HCT116 (cell line): ENCODE measurements at regions not wholly inside any gene's neighbourhood (a gene's known extent, or its start where the extent isn't known, plus 50 kb on each side); places are given as distances from the start of the nearest gene placed in this dataset.

Experiments
- ATAC-seq: fragments of 200-7000 bp; cut with Tn5 transposase; 2 replicates; pipeline ENCODE4 v1.9.1; 2020; ENCODE audit warnings: mild to moderate bottlenecking, moderate library complexity
- BruUV-seq: library from RNA; stranded (reverse); fragments of 400-500 nt; replicated peaks from 2 replicates; lab custom pipeline; 2021; lab: Mats Ljungman, UMichigan
- CTCF ChIA-PET: fragments of 300-600 bp; sonication (Branson Sonifier 250); formaldehyde crosslinking; loops from one replicate; lab custom pipeline; 2021; ENCODE audit warnings: antibody characterized with exemption; lab: Charles Lee
- POLR2A ChIA-PET: fragments of 300-600, 350-600 bp; sonication (Branson Sonifier 250); formaldehyde crosslinking; loops from one replicate; lab custom pipeline; 2021; ENCODE audit warnings: antibody characterized with exemption; lab: Charles Lee
- RAD21 ChIA-PET, 2 experiments: fragments of 300-600 bp; sonication (Branson Sonifier 250); formaldehyde crosslinking; loops; one replicate each; lab custom pipeline; 2023; ENCODE audit warnings: low total read pairs in 2 of 2; ENCODE audit not compliant: uncharacterized antibody in 2 of 2, unreplicated experiment in 2 of 2, low non-redundant PET in 1 of 2; lab: Charles Lee
- DNase-seq: peaks from one replicate; pipeline ENCODE4 v3.0.0-alpha.2; 2010; ENCODE audit warnings: low read depth, low spot score
- H2AFZ ChIP-seq: fragments of 200-600 bp; shearing (Covaris generic), sonication (generic); 2 replicates; pipeline ENCODE4 v1.6.1; 2017; ENCODE audit warnings: low read depth, mixed run types, mixed read lengths, antibody characterized with exemption, low read length; ENCODE audit not compliant: poor library complexity, severe bottlenecking
- H3K27ac ChIP-seq: 2 replicates; pipeline ENCODE4 v1.5.1; 2012; ENCODE audit warnings: low read depth, low read length
- H3K27me3 ChIP-seq: fragments of 200-600 bp; sonication (generic); 2 replicates; pipeline ENCODE4 v1.6.1; 2016; ENCODE audit warnings: mixed run types, low read length, mixed read lengths; ENCODE audit not compliant: insufficient read depth
- H3K36me3 ChIP-seq, 2 experiments: fragments of 200-500 bp in 1 of 2; fragments of 200-600 bp in 1 of 2; sonication (Bioruptor generic) in 1 of 2; sonication (generic) in 1 of 2; 2 replicates each; pipeline versions ENCODE4 v1.5.1 to v1.6.1; 2014 to 2016; ENCODE audit warnings: low read length in 2 of 2, inconsistent platforms in 1 of 2, mixed read lengths in 1 of 2, mixed run types in 1 of 2; ENCODE audit not compliant: insufficient read depth in 2 of 2, control insufficient read depth in 1 of 2
- H3K4me1 ChIP-seq, 2 experiments: fragments of 200-600 bp in 1 of 2; sonication (generic) in 1 of 2; 2 replicates each; pipeline versions ENCODE4 v1.5.1 to v1.6.1; 2012 to 2017; ENCODE audit warnings: low read length in 2 of 2, inconsistent platforms in 1 of 2, mild to moderate bottlenecking in 1 of 2, mixed read lengths in 1 of 2, mixed run types in 1 of 2, moderate library complexity in 1 of 2; ENCODE audit not compliant: insufficient read depth in 2 of 2, control insufficient read depth in 1 of 2
- H3K4me2 ChIP-seq: fragments of 200-600 bp; sonication (generic); 2 replicates; pipeline ENCODE4 v1.6.1; 2017; ENCODE audit warnings: mixed run types, low read length, mixed read lengths
- H3K4me3 ChIP-seq, 2 experiments: fragments of 200-600 bp in 1 of 2; sonication (generic) in 1 of 2; replicated peaks in 1 of 2; 2 replicates each; pipeline ENCODE4 v1.5.1; 2011 to 2016; ENCODE audit warnings: low read length in 2 of 2, control low read depth in 1 of 2, low read depth in 1 of 2, mild to moderate bottlenecking in 1 of 2, mixed read lengths in 1 of 2, mixed run types in 1 of 2
- H3K79me2 ChIP-seq: fragments of 200-600 bp; sonication (generic); 2 replicates; pipeline ENCODE4 v1.6.1; 2017; ENCODE audit warnings: mild to moderate bottlenecking, mixed run types, low read length, moderate library complexity, mixed read lengths; ENCODE audit not compliant: insufficient read depth
- H3K9ac ChIP-seq: fragments of 200-600 bp; sonication (generic); 2 replicates; pipeline ENCODE4 v1.6.1; 2016; ENCODE audit warnings: low read length, mixed read lengths
- H3K9me2 ChIP-seq: fragments of 200-600 bp; sonication (generic), shearing (Covaris generic); 2 replicates; pipeline ENCODE4 v1.6.1; 2017; ENCODE audit warnings: mixed run types, mild to moderate bottlenecking, moderate library complexity; ENCODE audit not compliant: insufficient read depth
- H3K9me3 ChIP-seq, 2 experiments: fragments of 200-500 bp in 1 of 2; fragments of 200-600 bp in 1 of 2; sonication (Bioruptor generic) in 1 of 2; sonication (generic) in 1 of 2; 2 replicates each; pipeline ENCODE4 v1.6.1; 2014 to 2017; ENCODE audit warnings: low read length in 2 of 2, mixed read lengths in 2 of 2, inconsistent platforms in 1 of 2, low read depth in 1 of 2, mild to moderate bottlenecking in 1 of 2, mixed run types in 1 of 2, moderate library complexity in 1 of 2; ENCODE audit not compliant: control insufficient read depth in 1 of 2, insufficient read depth in 1 of 2
- H4K20me1 ChIP-seq: fragments of 200-600 bp; sonication (generic), shearing (Covaris generic); 2 replicates; pipeline ENCODE4 v1.6.1; 2017; ENCODE audit warnings: mixed run types, mild to moderate bottlenecking, moderate library complexity; ENCODE audit not compliant: insufficient read depth
- CBX3 ChIP-seq: IDR thresholded peaks from 2 replicates; pipeline ENCODE4 v1.6.1; 2012; ENCODE audit warnings: low read depth
- CEBPB ChIP-seq: IDR thresholded peaks from 2 replicates; pipeline ENCODE4 v1.6.1; 2012; ENCODE audit warnings: low read depth
- EGR1 ChIP-seq: IDR thresholded peaks from 2 replicates; pipeline ENCODE4 v1.6.1; 2012; ENCODE audit warnings: low read depth
- EZH2 ChIP-seq: fragments of 200-600 bp; sonication (generic); IDR thresholded peaks from 2 replicates; pipeline ENCODE4 v1.6.1; 2017; ENCODE audit warnings: antibody characterized with exemption, mixed run types
- EZH2phosphoT487 ChIP-seq: fragments of 200-600 bp; IDR thresholded peaks from 2 replicates; pipeline ENCODE4 v1.6.1; 2018; ENCODE audit warnings: antibody characterized with exemption, borderline replicate concordance
- JUND ChIP-seq: IDR thresholded peaks from 2 replicates; pipeline ENCODE4 v1.6.1; 2012
- POLR2A ChIP-seq: IDR thresholded peaks from 2 replicates; pipeline ENCODE4 v1.7.0; 2011; ENCODE audit warnings: borderline replicate concordance; ENCODE audit not compliant: insufficient read depth, insufficient read length; ENCODE audit errors: extremely low read depth
- POLR2AphosphoS5 ChIP-seq: IDR thresholded peaks from 2 replicates; pipeline ENCODE4 v1.6.1; 2011; ENCODE audit warnings: mild to moderate bottlenecking, low read depth, low read length, moderate library complexity
- SIN3A ChIP-seq: IDR thresholded peaks from 2 replicates; pipeline ENCODE4 v1.6.1; 2012; ENCODE audit warnings: low read depth
- SP1 ChIP-seq: IDR thresholded peaks from 2 replicates; pipeline ENCODE4 v1.6.1; 2012; ENCODE audit warnings: low read depth
- YY1 ChIP-seq: IDR thresholded peaks from 2 replicates; pipeline ENCODE4 v1.6.1; 2011; ENCODE audit warnings: low read length, low read depth, moderate library complexity, mild to moderate bottlenecking; ENCODE audit not compliant: insufficient replicate concordance; ENCODE audit errors: extremely low read depth
- ZFX ChIP-seq: fragments of 450-650 bp; IDR thresholded peaks from 2 replicates; pipeline ENCODE4 v1.6.1; 2017
- intact Hi-C: fragments of 100-400 bp; cut with micrococcal nuclease; formaldehyde crosslinking; loops from 2 replicates; pipeline ENCODE4 v1.10.0; 2022
- TF ChIP-seq, protein P1 (sequence below): IDR thresholded peaks from 2 replicates; pipeline ENCODE4 v1.6.1; 2011; ENCODE audit warnings: mild to moderate bottlenecking, low read length, moderate library complexity; ENCODE audit not compliant: insufficient replicate concordance; ENCODE audit errors: extremely low read depth
- TF ChIP-seq, protein P2 (sequence below), 3 experiments: fragments of 200-600 bp in 1 of 3; sonication (generic) in 1 of 3; IDR thresholded peaks in 2 of 3; conservative IDR thresholded peaks in 1 of 3; 2 replicates each; pipeline ENCODE4 v1.5.1; 2012 to 2017; ENCODE audit warnings: low read depth in 2 of 3, low read length in 2 of 3, antibody characterized with exemption in 1 of 3, borderline replicate concordance in 1 of 3, control low read depth in 1 of 3, mild to moderate bottlenecking in 1 of 3, mixed read lengths in 1 of 3, mixed run types in 1 of 3, moderate library complexity in 1 of 3; ENCODE audit not compliant: insufficient read depth in 1 of 3
- TF ChIP-seq, protein P3 (sequence below): IDR thresholded peaks from 2 replicates; pipeline ENCODE4 v1.6.1; 2012

DNA sequence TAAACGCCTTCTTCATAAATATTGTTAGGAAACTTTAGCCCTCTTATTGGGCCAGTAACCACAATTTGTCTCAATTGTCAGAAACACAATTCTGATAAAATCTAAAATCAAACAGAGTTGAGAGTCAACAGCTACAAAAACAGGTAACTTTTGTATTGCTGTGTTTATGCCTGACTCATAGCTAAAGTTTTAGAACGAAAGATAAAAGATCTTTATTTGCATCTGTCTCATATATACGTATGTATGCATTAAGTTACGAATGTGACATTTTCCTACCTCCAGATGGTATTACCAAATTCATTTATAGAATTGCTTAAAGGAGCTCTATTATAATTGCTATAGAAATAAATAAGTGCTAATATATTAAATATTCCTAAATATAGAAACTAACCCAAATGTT is 887.9 kb upstream of the NDST4 start:
- Histone ChIP-seq H3K9me2 (no peaks in the 10 kb centered on the region), H3K4me3 (no peak overlapping the region), H2AFZ (no peak overlapping the region), H3K4me2 (no peak overlapping the region), H3K27me3 (no peaks in the 10 kb centered on the region), H3K9ac (no peak overlapping the region), H3K36me3 (no peaks in the 10 kb centered on the region), H3K79me2 (no peaks in the 10 kb centered on the region), H3K9me3 (no peaks in the 10 kb centered on the region), H3K4me1 (no peaks in the 10 kb centered on the region)
- DNase-seq: no peak
- ChIA-PET RAD21 (no interaction called here), POLR2A (no interaction called here)
- BruUV-seq: no TSS peak
- ATAC-seq: no peak
- no peak for TF ChIP-seq CBX3
- no peak for TF ChIP-seq EZH2
- TF ChIP-seq, protein P1, sequence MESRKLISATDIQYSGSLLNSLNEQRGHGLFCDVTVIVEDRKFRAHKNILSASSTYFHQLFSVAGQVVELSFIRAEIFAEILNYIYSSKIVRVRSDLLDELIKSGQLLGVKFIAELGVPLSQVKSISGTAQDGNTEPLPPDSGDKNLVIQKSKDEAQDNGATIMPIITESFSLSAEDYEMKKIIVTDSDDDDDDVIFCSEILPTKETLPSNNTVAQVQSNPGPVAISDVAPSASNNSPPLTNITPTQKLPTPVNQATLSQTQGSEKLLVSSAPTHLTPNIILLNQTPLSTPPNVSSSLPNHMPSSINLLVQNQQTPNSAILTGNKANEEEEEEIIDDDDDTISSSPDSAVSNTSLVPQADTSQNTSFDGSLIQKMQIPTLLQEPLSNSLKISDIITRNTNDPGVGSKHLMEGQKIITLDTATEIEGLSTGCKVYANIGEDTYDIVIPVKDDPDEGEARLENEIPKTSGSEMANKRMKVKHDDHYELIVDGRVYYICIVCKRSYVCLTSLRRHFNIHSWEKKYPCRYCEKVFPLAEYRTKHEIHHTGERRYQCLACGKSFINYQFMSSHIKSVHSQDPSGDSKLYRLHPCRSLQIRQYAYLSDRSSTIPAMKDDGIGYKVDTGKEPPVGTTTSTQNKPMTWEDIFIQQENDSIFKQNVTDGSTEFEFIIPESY: no peak
- no peak for TF ChIP-seq JUND
- TF ChIP-seq, protein P2, sequence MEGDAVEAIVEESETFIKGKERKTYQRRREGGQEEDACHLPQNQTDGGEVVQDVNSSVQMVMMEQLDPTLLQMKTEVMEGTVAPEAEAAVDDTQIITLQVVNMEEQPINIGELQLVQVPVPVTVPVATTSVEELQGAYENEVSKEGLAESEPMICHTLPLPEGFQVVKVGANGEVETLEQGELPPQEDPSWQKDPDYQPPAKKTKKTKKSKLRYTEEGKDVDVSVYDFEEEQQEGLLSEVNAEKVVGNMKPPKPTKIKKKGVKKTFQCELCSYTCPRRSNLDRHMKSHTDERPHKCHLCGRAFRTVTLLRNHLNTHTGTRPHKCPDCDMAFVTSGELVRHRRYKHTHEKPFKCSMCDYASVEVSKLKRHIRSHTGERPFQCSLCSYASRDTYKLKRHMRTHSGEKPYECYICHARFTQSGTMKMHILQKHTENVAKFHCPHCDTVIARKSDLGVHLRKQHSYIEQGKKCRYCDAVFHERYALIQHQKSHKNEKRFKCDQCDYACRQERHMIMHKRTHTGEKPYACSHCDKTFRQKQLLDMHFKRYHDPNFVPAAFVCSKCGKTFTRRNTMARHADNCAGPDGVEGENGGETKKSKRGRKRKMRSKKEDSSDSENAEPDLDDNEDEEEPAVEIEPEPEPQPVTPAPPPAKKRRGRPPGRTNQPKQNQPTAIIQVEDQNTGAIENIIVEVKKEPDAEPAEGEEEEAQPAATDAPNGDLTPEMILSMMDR (IDR thresholded peaks at IDR 0.05 in 2 of 3, conservative IDR thresholded peaks at IDR 0.05 in 1 of 3; ENCODE audit: borderline replicate concordance in 1 of 3, insufficient read depth in 1 of 3, low read depth in 2 of 3, low read length in 2 of 3): no peak
- no peak for TF ChIP-seq POLR2AphosphoS5
- no peak for TF ChIP-seq POLR2A
- no peak for TF ChIP-seq CEBPB
- no peak for TF ChIP-seq ZFX
- TF ChIP-seq EGR1: no peak
- TF ChIP-seq EZH2phosphoT487: no peak
- TF ChIP-seq YY1: no peak
- TF ChIP-seq SP1: no peak
- TF ChIP-seq SIN3A: no peak
- TF ChIP-seq, protein P3, sequence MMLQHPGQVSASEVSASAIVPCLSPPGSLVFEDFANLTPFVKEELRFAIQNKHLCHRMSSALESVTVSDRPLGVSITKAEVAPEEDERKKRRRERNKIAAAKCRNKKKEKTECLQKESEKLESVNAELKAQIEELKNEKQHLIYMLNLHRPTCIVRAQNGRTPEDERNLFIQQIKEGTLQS: no peak
- TF ChIP-seq, all 23 proteins: peak for 0
- Histone ChIP-seq H3K27ac (no peak overlapping the region), H4K20me1 (no peaks in the 10 kb centered on the region)
- CTCF ChIA-PET: no interaction called here
- intact Hi-C loops: no loop called here
